LNCAP (cell line): ENCODE measurements at regions not wholly inside any gene's neighbourhood (a gene's known extent, or its start where the extent isn't known, plus 50 kb on each side); places are given as distances from the start of the nearest gene placed in this dataset.

Source experiments
- TF ChIP-seq, protein P1 (sequence below): fragments of 450-650 bp; IDR thresholded peaks from 2 replicates; pipeline ENCODE4 v1.5.1; 2017; ENCODE audit warnings: mild to moderate bottlenecking

DNA sequence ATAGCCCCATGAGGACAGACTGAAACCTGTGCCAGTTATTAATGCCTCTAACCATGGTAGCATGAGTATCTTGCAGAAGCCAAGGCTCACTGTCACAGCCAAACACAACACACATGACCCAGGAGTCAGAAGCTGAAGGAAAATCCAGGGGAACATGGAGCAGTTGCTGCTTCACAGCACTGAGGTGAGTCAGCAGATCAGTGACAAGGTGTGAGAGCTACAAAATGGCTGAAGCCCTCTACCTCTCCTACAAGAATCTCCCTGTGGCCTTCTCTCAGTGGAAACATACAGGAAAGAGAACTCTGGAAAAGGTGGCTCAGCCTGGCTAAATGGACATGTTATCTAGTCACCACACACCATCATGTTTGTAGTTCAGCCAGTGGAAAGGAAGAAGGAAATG, 93.5 kb downstream of the NAB1 start:
- TF ChIP-seq, protein P1, sequence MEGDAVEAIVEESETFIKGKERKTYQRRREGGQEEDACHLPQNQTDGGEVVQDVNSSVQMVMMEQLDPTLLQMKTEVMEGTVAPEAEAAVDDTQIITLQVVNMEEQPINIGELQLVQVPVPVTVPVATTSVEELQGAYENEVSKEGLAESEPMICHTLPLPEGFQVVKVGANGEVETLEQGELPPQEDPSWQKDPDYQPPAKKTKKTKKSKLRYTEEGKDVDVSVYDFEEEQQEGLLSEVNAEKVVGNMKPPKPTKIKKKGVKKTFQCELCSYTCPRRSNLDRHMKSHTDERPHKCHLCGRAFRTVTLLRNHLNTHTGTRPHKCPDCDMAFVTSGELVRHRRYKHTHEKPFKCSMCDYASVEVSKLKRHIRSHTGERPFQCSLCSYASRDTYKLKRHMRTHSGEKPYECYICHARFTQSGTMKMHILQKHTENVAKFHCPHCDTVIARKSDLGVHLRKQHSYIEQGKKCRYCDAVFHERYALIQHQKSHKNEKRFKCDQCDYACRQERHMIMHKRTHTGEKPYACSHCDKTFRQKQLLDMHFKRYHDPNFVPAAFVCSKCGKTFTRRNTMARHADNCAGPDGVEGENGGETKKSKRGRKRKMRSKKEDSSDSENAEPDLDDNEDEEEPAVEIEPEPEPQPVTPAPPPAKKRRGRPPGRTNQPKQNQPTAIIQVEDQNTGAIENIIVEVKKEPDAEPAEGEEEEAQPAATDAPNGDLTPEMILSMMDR: no peak

DNA sequence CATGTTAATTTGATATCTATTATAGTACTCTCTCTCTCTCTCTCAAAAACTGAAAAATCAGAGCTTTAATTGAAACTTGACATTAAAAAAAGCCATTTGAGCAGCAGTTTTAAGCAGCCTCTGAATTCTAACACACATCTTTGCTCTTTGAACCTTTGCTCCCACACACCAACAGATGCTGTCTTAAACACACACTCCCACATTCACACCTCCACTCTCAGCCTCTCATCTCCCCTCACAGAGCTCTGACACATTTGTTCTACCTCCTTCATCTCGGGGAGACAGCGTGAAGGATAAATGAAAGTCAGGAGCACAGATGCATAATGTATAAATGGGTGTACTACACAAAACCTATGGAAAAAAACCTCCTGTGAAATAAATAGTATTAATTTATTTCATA, 95.2 kb downstream of the NAB1 start:
- TF ChIP-seq, protein P1: no peak

DNA sequence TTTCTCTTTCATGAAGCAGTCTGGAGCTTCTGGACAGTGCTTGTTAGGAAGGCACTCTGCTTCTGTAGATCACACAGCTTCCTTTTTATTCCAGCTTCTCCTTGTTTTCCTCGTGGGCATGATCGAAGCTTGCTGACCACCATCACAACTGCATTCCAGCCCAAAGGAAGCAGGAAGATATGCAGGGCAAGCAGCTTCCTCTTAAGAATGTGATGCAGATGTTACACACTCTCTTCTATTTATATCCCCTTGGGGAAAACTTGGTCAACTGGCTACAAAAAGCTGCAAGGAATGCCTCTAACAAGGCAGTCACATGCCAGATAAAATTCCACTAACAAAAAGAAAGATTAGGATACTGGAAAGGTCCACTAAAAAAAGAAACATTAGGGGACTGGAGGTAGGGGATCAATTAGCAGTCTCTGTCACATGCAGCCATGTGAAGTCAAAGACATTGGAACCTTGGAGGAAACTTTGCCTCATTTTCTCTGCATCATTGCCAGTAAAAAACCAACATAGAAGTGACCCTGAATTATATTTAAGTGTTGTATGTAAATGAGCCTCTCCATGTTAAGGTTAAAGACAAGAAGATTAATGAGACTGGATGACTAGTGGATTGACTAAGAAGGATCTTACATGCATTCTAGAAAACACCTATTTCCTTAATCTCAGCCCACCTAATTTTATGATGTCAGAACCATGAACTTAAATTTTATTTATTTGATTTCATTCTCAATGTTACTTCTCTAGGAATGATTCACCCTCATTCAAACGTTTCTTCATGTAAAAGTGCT, 98.3 kb downstream of the NAB1 start:
- TF ChIP-seq, protein P1: no peak

DNA sequence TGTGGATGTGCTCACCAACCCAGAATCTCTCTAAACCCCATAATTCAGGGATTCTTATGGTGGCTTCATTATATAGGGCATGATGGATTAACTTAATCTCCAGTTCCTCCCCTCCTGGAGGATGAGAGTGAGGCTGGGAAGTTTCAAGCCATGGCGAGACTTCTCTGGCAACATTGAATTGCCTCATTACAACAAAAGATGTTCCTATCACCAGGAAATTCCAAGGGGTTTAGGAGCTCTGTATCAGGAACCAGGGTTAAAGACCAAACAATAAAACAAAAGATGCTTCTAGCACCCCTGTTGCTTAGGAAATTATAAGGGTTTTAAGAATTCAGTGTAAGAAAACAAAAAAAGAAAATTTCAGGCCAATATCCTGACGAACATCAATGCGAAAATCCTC, 100.1 kb downstream of the NAB1 start:
- TF ChIP-seq, protein P1: no peak

DNA sequence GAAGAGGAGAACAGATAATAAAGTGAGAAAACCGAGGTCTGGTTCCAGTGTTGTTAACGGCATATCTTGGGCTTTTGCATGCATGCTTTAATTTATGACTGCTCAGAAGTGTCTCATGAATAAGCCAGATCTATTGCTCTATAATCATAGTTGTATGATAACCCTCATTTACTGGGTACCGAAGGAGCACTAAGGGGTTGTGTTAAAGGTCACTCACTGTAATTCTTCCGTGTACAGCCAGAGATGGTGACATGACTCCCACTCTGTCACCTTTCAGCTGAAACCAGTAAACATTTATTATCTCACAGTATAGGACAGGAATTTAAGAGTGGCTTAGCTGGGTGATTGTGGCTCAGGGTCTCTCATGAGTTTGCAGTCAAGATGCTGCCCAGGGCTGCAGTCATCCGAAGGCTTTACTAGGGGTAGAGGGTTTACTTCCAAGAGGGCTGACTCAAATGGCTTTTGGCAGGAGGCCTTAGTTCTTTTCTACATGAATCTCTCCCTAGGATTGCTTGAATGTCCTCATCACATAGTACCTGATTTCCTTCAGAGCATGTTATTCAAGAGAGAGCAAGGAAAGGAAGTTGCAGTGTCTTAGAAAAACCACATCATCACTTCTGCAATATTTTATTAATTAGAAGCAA, 107.0 kb downstream of the NAB1 start:
- TF ChIP-seq, protein P1: no peak

DNA sequence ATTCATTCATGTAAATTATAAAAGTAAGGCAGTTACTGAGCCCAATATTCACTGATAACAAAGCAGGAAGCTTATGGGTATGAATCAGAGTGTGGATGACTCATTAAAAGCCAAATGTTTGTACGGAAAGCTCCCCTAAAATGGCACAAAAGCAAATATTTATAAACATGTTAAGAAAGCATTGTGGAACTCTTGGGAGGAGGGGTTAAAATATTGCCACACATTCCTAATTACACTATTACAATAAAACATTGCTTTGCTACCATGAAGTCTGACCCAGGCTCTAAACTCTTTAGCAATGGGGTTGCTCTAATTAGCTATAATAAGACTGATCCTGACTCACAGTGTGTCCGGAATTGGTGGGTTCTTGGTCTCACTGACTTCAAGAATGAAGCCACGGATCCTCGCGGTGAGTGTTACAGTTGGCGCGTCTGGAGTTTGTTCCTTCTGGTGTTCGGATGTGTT, 110.9 kb downstream of the NAB1 start:
- TF ChIP-seq, protein P1: no peak

DNA sequence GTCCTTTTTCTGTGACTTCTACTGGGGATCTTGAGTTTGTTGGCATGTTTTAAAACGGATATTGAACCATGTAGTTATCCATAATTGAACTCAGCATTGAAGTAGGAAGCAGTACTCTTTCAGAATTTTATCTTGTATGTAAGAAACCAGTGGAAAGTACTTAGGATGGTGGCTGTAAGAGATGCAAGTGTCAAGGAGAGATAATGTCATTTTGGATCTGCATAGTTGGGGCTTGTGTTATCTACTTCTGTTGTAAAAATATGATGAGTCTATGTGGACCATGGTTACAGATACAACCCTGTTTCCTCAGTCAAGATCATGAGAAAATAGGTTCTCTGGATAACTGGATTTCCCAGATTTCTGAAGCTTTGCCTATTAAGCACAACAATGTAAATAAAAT, 113.7 kb downstream of the NAB1 start:
- TF ChIP-seq, protein P1: no peak
